ENCODE measurements at regions not wholly inside any gene's neighbourhood (a gene's known extent, or its start where the extent isn't known, plus 50 kb on each side); places are given as distances from the start of the nearest gene placed in this dataset.

- no peak overlapping the region for H3K4me3 ChIP-seq (ENCODE audit: low read depth, low read length)
- no peak for DNase-seq (ENCODE audit: low read depth)
Observed at GRCh38 chr6:11343963-11344723, 111.7 kb upstream of the NEDD9 start.

- DNase-seq (ENCODE audit: low read depth) = no peak
- H3K4me3 ChIP-seq (ENCODE audit: low read depth, low read length) = no peak overlapping the region
Observed at GRCh38 chr6:11341867-11342266, 109.4 kb upstream of the NEDD9 start.

DNA sequence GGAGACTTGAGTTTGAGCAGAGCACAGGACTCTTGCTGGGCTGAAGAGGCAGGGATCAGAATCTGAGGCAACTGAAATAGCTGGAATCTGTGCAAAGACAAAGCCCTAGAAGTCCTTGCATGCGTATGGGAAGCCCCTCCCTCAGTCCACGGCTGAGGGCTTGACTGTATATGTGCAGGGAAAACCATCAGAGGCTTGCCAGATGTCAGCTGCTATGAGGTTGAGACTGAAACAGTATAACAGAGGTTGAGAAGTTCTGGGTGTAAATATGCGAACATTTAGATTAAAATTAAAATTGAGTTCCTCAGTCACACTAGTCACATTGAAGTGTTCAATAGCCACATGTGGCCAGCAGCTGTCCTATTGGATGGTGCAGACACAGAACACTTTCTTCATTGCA, 108.8 kb upstream of the NEDD9 start:
- no peak overlapping the region for H3K4me3 ChIP-seq (ENCODE audit: low read depth, low read length)
- no peak for DNase-seq (ENCODE audit: low read depth)

GRCh38 chr6:11339380-11339779, 106.9 kb upstream of the NEDD9 start:
- no peak overlapping the region for H3K4me3 ChIP-seq (ENCODE audit: low read depth, low read length)
- DNase-seq (ENCODE audit: low read depth) = no peak

DNA sequence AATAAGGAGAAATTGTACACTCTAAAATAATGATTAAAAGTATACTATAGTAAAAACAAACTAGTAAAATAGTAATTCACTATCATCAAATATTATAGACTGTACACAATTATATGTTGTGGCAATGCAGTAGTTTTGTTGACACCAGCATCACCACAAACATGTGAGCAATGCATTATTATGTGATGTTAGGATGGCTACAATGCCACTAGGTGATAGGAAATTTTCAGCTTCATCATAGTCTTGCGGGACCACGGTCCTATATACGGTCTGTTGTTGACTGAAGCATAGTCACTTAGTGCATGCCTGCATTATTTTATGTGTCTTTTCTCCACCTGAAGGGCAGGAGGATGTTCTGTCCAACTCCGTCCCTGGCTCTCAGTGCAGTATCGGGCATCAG, 104.8 kb upstream of the NEDD9 start:
- no peak for DNase-seq (ENCODE audit: low read depth)

GRCh38 chr6:11335826-11336225, 103.4 kb upstream of the NEDD9 start:
- no peak for DNase-seq (ENCODE audit: low read depth)
- no peak overlapping the region for H3K4me3 ChIP-seq (ENCODE audit: low read depth, low read length)

More for the DNA sequence above, 104.8 kb upstream of the NEDD9 start:
- no peak overlapping the region for H3K4me3 ChIP-seq (ENCODE audit: low read depth, low read length)

GRCh38 chr6:11333132-11333849, 100.8 kb upstream of the NEDD9 start:
- no peak overlapping the region for H3K4me3 ChIP-seq (ENCODE audit: low read depth, low read length)

DNA sequence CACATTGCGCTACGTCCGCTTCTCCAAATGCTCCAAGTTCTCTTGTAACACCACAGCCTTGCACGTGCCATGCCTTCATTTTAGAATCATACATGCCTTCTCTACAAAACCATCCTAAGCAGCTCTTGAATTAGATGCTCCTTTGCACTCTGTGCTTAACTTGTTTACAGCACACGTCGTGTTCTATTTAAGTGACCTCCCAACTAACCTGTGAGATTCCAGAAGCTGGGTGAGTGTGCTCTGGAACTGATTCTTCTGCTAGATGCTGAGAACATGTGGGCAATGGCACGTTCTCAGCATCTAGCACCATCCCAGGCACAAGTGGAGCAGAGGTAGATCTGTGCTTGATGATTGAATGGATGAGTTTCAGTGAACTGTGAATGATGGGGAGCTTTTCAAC, 100.0 kb upstream of the NEDD9 start:
- H3K4me3 ChIP-seq (ENCODE audit: low read depth, low read length) = no peak overlapping the region
- no peak for DNase-seq (ENCODE audit: low read depth)

More at GRCh38 chr6:11333132-11333849, 100.8 kb upstream of the NEDD9 start:
- DNase-seq (ENCODE audit: low read depth) = no peak

DNA sequence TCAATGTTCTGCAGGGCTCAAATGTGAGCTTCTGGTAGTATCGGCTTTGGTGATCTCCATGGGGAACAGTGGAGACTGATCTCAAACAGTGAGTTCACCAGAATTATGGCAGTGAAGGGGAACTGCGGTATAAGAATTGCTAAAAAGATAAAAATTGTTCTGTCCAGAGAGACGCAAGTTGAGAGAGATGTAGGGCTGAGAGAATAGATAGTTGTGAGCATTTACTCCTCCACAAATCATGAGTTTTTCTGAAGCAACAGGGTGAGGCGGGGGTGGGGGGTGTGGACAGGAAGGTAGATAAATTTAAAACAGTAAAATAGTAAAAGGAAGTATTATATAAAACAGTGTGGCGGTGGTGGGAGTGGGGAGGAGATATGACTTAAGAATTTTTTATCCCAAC, 98.6 kb upstream of the NEDD9 start:
- DNase-seq (ENCODE audit: low read depth) = no peak
- H3K4me3 ChIP-seq (ENCODE audit: low read depth, low read length) = no peak overlapping the region

GRCh38 chr6:11330413-11330760, 97.9 kb upstream of the NEDD9 start:
- no peak for DNase-seq (ENCODE audit: low read depth)
- H3K4me3 ChIP-seq (ENCODE audit: low read depth, low read length) = no peak overlapping the region

GRCh38 chr6:11329726-11330412, 97.4 kb upstream of the NEDD9 start:
- H3K4me3 ChIP-seq (ENCODE audit: low read depth, low read length) = no peak overlapping the region
- DNase-seq (ENCODE audit: low read depth) = no peak

DNA sequence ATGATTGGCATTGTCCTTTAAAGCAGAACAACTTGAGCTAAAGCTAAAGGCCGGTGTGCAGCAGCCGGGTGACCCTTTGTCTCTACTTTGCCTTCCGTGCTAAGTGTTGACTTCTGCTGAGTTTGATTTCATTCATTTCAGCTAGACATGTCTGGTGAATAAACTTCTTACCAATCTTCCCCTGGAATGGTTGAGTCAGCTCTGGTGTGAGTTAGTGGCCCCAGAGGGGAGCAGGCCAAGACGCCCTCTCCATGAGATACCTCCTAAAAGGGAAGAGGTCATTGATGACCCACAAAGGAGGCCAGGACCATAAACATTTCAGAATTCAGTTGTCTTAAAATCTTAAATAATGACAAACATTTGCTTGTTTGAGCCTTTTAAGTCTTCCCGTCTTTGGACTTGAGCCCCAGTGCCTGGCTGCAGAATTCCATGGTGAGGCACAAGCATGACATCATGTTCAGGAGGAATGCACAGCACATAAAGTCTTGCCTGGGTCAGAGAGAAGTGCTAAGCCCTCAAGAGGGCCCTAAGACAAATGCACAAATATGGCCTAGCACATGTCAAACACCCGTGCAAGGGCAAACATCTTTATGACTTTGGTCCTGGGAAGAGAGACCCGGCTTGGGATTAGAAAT, 96.3 kb upstream of the NEDD9 start:
- H3K4me3 ChIP-seq (ENCODE audit: low read depth, low read length) = no peak overlapping the region
- DNase-seq (ENCODE audit: low read depth) = peak; percentile 89

DNA sequence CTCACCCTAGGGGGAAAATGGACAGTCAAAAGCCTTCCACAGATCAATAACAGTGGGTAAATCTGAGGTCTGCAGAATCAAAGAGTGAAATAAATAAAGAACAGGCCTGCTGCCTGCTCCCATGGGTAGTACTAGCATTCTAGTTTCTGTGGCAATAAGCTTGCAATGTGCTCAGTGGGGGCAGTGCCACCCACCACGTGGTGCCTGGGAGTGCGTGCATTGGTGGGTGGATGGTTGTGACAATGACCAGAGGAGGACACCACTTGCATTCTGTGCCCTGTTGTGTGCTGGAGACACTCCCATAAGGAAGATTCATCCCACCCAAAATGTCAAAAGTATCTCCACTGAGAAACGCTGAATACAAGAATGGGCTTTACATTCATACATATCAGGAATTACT, 95.5 kb upstream of the NEDD9 start:
- H3K4me3 ChIP-seq (ENCODE audit: low read depth, low read length) = no peak overlapping the region
- DNase-seq (ENCODE audit: low read depth) = no peak

- no peak for DNase-seq (ENCODE audit: low read depth)
- H3K4me3 ChIP-seq (ENCODE audit: low read depth, low read length) = no peak overlapping the region
Observed at GRCh38 chr6:11326116-11326515, 93.6 kb upstream of the NEDD9 start.

- peak; percentile 10 for DNase-seq (ENCODE audit: low read depth)
Observed at GRCh38 chr6:11324453-11325015, 92.1 kb upstream of the NEDD9 start.

DNA sequence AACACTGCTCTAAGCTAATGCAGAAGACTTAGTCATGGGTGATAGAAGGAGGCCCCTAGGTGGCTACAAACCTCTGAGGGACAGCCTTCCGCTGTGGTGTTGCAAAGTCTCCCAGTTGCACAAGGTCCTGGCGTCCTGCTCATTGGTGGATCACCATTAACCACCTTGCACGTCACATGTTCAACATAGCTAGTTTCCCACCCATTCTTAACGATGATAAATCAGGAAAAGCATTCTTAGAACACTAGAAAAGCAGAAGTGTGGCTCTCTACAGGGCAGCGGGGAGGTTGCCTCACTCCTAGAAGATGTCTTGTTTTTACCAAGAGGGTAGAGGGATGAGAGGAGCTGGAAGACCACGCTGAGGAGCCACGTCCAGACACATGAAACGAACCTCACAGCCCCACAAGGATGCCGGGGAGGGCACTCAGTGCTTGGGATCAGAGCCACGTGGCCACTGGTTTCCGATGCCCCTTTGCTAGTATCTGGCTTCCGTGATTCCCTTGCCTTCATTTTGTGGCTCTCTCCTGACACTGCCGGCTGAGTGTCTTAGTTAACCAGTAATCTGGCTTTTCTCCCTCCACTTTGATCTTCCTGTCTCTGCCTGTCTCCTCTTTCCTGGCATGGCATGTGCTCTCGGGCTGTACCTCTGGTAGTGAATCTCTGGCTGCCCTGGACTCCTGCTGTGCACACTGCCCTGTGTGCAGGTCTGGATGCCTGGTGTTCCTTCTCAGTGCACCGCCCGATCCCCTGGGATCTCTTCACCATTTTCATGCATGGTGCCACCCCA, 91.4 kb upstream of the NEDD9 start:
- no peak for DNase-seq (ENCODE audit: low read depth)
- H3K4me3 ChIP-seq (ENCODE audit: low read depth, low read length) = no peak overlapping the region

More at GRCh38 chr6:11324453-11325015, 92.1 kb upstream of the NEDD9 start:
- H3K4me3 ChIP-seq (ENCODE audit: low read depth, low read length) = no peak overlapping the region

DNA sequence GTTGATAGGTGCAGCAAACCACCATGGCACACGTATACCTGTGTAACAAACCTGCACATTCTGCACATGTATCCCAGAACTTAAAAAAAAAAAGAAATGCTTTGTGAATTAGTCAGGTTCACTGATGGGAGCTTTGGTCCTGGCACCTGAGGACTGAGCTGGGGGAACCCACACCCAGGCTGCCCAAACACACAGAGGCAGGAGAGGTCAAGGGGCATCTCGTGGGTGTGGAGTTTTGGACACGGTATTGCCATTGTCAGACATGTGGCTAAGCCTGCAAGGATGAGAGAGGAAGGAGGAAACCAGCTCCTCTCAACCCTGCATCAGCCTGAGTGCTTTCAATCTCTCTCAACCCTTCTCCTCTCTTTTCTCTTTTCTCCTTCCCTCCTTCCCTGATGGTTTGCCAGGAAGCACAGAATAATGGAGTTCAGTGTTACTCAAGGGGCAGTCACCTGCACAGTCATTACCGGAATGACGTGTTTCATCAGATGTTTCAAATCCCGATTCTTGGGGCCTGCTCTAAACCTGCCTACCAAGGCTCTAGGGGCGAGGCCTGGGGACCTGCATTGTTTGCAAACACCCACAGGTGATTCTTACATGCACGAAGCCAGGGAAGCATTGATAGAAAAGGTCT, 89.9 kb upstream of the NEDD9 start:
- no peak overlapping the region for H3K4me3 ChIP-seq (ENCODE audit: low read depth, low read length)
- no peak for DNase-seq (ENCODE audit: low read depth)

GRCh38 chr6:11320914-11321597, 88.6 kb upstream of the NEDD9 start:
- no peak overlapping the region for H3K4me3 ChIP-seq (ENCODE audit: low read depth, low read length)
- no peak for DNase-seq (ENCODE audit: low read depth)
